Activated CD8-positive, alpha-beta memory T cell treated with anti-CD3 and anti-CD28 coated beads, Interleukin-2, amount 10 ng/mL, durations not matched to agents 7 days and 5 days (primary cell): ENCODE measurements at regions not wholly inside any gene's neighbourhood (a gene's known extent, or its start where the extent isn't known, plus 50 kb on each side); places are given as distances from the start of the nearest gene placed in this dataset.

Experiments used
- ATAC-seq: fragments of 150-1000 bp; cut with Tn5 transposase; one replicate; pipeline ENCODE4 v1.10.0; 2021; ENCODE audit warnings: moderate library complexity
- CTCF ChIA-PET: fragments of 350-600 bp; sonication (Branson Sonifier 250); formaldehyde crosslinking; loops from one replicate; lab custom pipeline; 2021; ENCODE audit warnings: antibody characterized with exemption; lab: Charles Lee
- DNase-seq: peaks from one replicate; pipeline ENCODE4 v3.0.0-alpha.2; 2020
- H3K27ac Mint-ChIP-seq: one replicate; pipeline ENCODE4 v1.8.0; 2021; ENCODE audit warnings: mild to moderate bottlenecking, mixed read lengths
- H3K27me3 Mint-ChIP-seq: one replicate; pipeline ENCODE4 v1.8.0; 2021; ENCODE audit warnings: mixed read lengths
- H3K36me3 Mint-ChIP-seq: one replicate; pipeline ENCODE4 v1.8.0; 2021; ENCODE audit warnings: mild to moderate bottlenecking, mixed read lengths
- H3K4me1 Mint-ChIP-seq: one replicate; pipeline ENCODE4 v1.8.0; 2021; ENCODE audit warnings: mixed read lengths
- H3K4me3 Mint-ChIP-seq: one replicate; pipeline ENCODE4 v1.8.0; 2021; ENCODE audit warnings: mild to moderate bottlenecking, moderate library complexity, mixed read lengths
- H3K9me3 Mint-ChIP-seq: one replicate; pipeline ENCODE4 v1.8.0; 2022; ENCODE audit warnings: low read depth, mixed read lengths

- no peaks in the 10 kb centered on the region for H3K27me3 Mint-ChIP-seq
- peak overlapping the region; percentile 57 for H3K4me3 Mint-ChIP-seq
- H3K27ac Mint-ChIP-seq = peak overlapping the region; percentile 87
- CTCF ChIA-PET = interaction anchor here (0.6 to 1.8 kb wide), 9 partner anchors 11 to 134 kb away, joined by 3 to 9 read pairs (median 4); no protein-coding TSS in a partner anchor
- H3K9me3 Mint-ChIP-seq = no peaks in the 10 kb centered on the region
- ATAC-seq (peak; percentile 73), DNase-seq (peak; percentile 93)
- peaks cover 56% of the 10 kb centered on the region for H3K36me3 Mint-ChIP-seq
- peaks cover 84% of the 10 kb centered on the region for H3K4me1 Mint-ChIP-seq
Observed at GRCh38 chr17:77465358-77466041, 324.7 kb downstream of the SEC14L1 start.

GRCh38 chr17:77466140-77466539, 325.4 kb downstream of the SEC14L1 start:
- Mint-ChIP-seq H3K27me3 (no peaks in the 10 kb centered on the region), H3K27ac (peak overlapping the region; percentile 87), H3K4me1 (peaks cover 84% of the 10 kb centered on the region), H3K36me3 (peaks cover 59% of the 10 kb centered on the region), H3K9me3 (no peaks in the 10 kb centered on the region), H3K4me3 (peak overlapping the region; percentile 57)
- ATAC-seq (peak; percentile 4), DNase-seq (no peak)
- CTCF ChIA-PET = interaction anchor here (0.6 to 1.8 kb wide), 11 partner anchors 12 to 134 kb away, joined by 3 to 9 read pairs (median 4); no protein-coding TSS in a partner anchor

GRCh38 chr17:77466596-77467223, 325.9 kb downstream of the SEC14L1 start:
- H3K27ac Mint-ChIP-seq = peak overlapping the region; percentile 87
- ATAC-seq (no peak), DNase-seq (no peak)
- H3K9me3 Mint-ChIP-seq = no peaks in the 10 kb centered on the region
- peaks cover 54% of the 10 kb centered on the region for H3K36me3 Mint-ChIP-seq
- H3K27me3 Mint-ChIP-seq = no peaks in the 10 kb centered on the region
- no peak overlapping the region for H3K4me3 Mint-ChIP-seq
- H3K4me1 Mint-ChIP-seq = peaks cover 84% of the 10 kb centered on the region
- CTCF ChIA-PET = interaction anchor here (0.7 to 1.8 kb wide), 4 partner anchors 36 to 133 kb away, joined by 3 to 9 read pairs (median 4); no protein-coding TSS in a partner anchor

- CTCF ChIA-PET = interaction anchor here (1.8 kb wide), 1 partner anchor 37 kb away, joined by 8 read pairs; no protein-coding TSS in a partner anchor
- H3K9me3 Mint-ChIP-seq = no peaks in the 10 kb centered on the region
- DNase-seq = no peak
- ATAC-seq = no peak
- peaks cover 86% of the 10 kb centered on the region for H3K4me1 Mint-ChIP-seq
- H3K27ac Mint-ChIP-seq = no peak overlapping the region
- no peaks in the 10 kb centered on the region for H3K27me3 Mint-ChIP-seq
- H3K36me3 Mint-ChIP-seq = peaks cover 53% of the 10 kb centered on the region
- H3K4me3 Mint-ChIP-seq = no peak overlapping the region
Observed at GRCh38 chr17:77467521-77467920, 326.8 kb downstream of the SEC14L1 start.

GRCh38 chr17:77468897-77469296, 328.1 kb downstream of the SEC14L1 start:
- ATAC-seq (no peak), DNase-seq (no peak)
- CTCF ChIA-PET = interaction anchor here (0.7 to 1.8 kb wide), 4 partner anchors 17 to 39 kb away, joined by 3 to 8 read pairs (median 4); no protein-coding TSS in a partner anchor
- peaks cover 55% of the 10 kb centered on the region for H3K36me3 Mint-ChIP-seq
- H3K4me3 Mint-ChIP-seq = no peak overlapping the region
- H3K4me1 Mint-ChIP-seq = peaks cover 90% of the 10 kb centered on the region
- peak overlapping the region; percentile 37 for H3K27ac Mint-ChIP-seq
- no peaks in the 10 kb centered on the region for H3K9me3 Mint-ChIP-seq
- no peaks in the 10 kb centered on the region for H3K27me3 Mint-ChIP-seq

GRCh38 chr17:77470330-77470786, 329.6 kb downstream of the SEC14L1 start:
- Mint-ChIP-seq H3K36me3 (peaks cover 50% of the 10 kb centered on the region), H3K27me3 (no peaks in the 10 kb centered on the region), H3K27ac (peak overlapping the region; percentile 7), H3K9me3 (no peaks in the 10 kb centered on the region), H3K4me3 (no peak overlapping the region), H3K4me1 (peaks cover 91% of the 10 kb centered on the region)
- DNase-seq (no peak), ATAC-seq (no peak)
- CTCF ChIA-PET = interaction anchor here (1.2 to 1.5 kb wide), 3 partner anchors 11 to 65 kb away, joined by 3 to 5 read pairs (median 3); no protein-coding TSS in a partner anchor

- Mint-ChIP-seq H3K4me3 (no peak overlapping the region), H3K27me3 (no peaks in the 10 kb centered on the region), H3K27ac (peak overlapping the region; percentile 80), H3K4me1 (peaks cover 91% of the 10 kb centered on the region), H3K36me3 (peaks cover 52% of the 10 kb centered on the region), H3K9me3 (no peaks in the 10 kb centered on the region)
- DNase-seq = no peak
- no peak for ATAC-seq
- CTCF ChIA-PET = interaction anchor here (0.9 to 3.8 kb wide), 10 partner anchors 11 to 139 kb away, joined by 3 to 10 read pairs (median 4); no protein-coding TSS in a partner anchor
Observed at GRCh38 chr17:77470800-77471733, 330.3 kb downstream of the SEC14L1 start.

GRCh38 chr17:77471984-77472461, 331.3 kb downstream of the SEC14L1 start:
- DNase-seq (no peak), ATAC-seq (no peak)
- Mint-ChIP-seq H3K27me3 (no peaks in the 10 kb centered on the region), H3K27ac (peak overlapping the region; percentile 80), H3K9me3 (no peaks in the 10 kb centered on the region), H3K4me3 (peak overlapping the region; percentile 20), H3K36me3 (peaks cover 51% of the 10 kb centered on the region), H3K4me1 (peaks cover 91% of the 10 kb centered on the region)
- CTCF ChIA-PET = interaction anchor here (0.8 to 3.8 kb wide), 18 partner anchors 10 to 140 kb away, joined by 3 to 10 read pairs (median 4); no protein-coding TSS in a partner anchor

- Mint-ChIP-seq H3K27ac (peak overlapping the region; percentile 80), H3K36me3 (peaks cover 52% of the 10 kb centered on the region), H3K9me3 (no peaks in the 10 kb centered on the region), H3K27me3 (no peaks in the 10 kb centered on the region), H3K4me1 (peaks cover 93% of the 10 kb centered on the region), H3K4me3 (peak overlapping the region; percentile 20)
- CTCF ChIA-PET = interaction anchor here (0.7 to 3.8 kb wide), 18 partner anchors 10 to 141 kb away, joined by 3 to 18 read pairs (median 6); no protein-coding TSS in a partner anchor
- ATAC-seq (peak; percentile 41), DNase-seq (no peak)
Observed at GRCh38 chr17:77472468-77473310, 331.9 kb downstream of the SEC14L1 start.

- ATAC-seq = peak; percentile 31
- H3K9me3 Mint-ChIP-seq = no peaks in the 10 kb centered on the region
- peaks cover 91% of the 10 kb centered on the region for H3K4me1 Mint-ChIP-seq
- peak overlapping the region; percentile 4 for H3K4me3 Mint-ChIP-seq
- peak overlapping the region; percentile 80 for H3K27ac Mint-ChIP-seq
- peak; percentile 67 for DNase-seq
- peaks cover 47% of the 10 kb centered on the region for H3K36me3 Mint-ChIP-seq
- CTCF ChIA-PET = interaction anchor here (0.8 to 3.8 kb wide), 15 partner anchors 13 to 142 kb away, joined by 3 to 18 read pairs (median 6); no protein-coding TSS in a partner anchor
- no peaks in the 10 kb centered on the region for H3K27me3 Mint-ChIP-seq
Observed at GRCh38 chr17:77473615-77474226, 333.0 kb downstream of the SEC14L1 start.

- H3K27ac Mint-ChIP-seq = peak overlapping the region; percentile 80
- no peaks in the 10 kb centered on the region for H3K9me3 Mint-ChIP-seq
- H3K4me3 Mint-ChIP-seq = no peak overlapping the region
- no peak for DNase-seq
- H3K36me3 Mint-ChIP-seq = peaks cover 44% of the 10 kb centered on the region
- no peak for ATAC-seq
- H3K4me1 Mint-ChIP-seq = peaks cover 93% of the 10 kb centered on the region
- CTCF ChIA-PET = interaction anchor here (0.7 to 3.8 kb wide), 14 partner anchors 14 to 144 kb away, joined by 3 to 18 read pairs (median 4); no protein-coding TSS in a partner anchor
- H3K27me3 Mint-ChIP-seq = no peaks in the 10 kb centered on the region
Observed at GRCh38 chr17:77474292-77474988, 333.7 kb downstream of the SEC14L1 start.
